GM12878 (cell line): ENCODE measurements at regions not wholly inside any gene's neighbourhood (a gene's known extent, or its start where the extent isn't known, plus 50 kb on each side); places are given as distances from the start of the nearest gene placed in this dataset.
"Not testable (repeated sequence)": the region's sequence is repeated elsewhere in the genome, so short reads cannot be mapped to it uniquely, and the experiment has no call there.

Experiments used
- ATAC-seq: fragments of 200-7000 bp; cut with Tn5 transposase; 3 replicates; pipeline ENCODE4 v1.9.1; 2020; ENCODE audit warnings: mild to moderate bottlenecking, moderate library complexity
- BruUV-seq: library from RNA; stranded (reverse); fragments of 400-500 nt; replicated peaks from 2 replicates; lab custom pipeline; 2021; lab: Mats Ljungman, UMichigan
- CTCF ChIA-PET: fragments of 300-600 bp; sonication (Branson Sonifier 250); formaldehyde crosslinking; extraction: SDS; loops from one replicate; lab custom pipeline; 2021; ENCODE audit warnings: inconsistent platforms; lab: Yijun Ruan, JAX
- POLR2A ChIA-PET: fragments of 350-600 bp; formaldehyde crosslinking; extraction: SDS; loops from one replicate; lab custom pipeline; 2021; ENCODE audit warnings: inconsistent platforms; lab: Charles Lee
- RAD21 ChIA-PET: fragments of 300-600 bp; sonication (Branson Sonifier 250); formaldehyde crosslinking; loops from one replicate; lab custom pipeline; 2023; ENCODE audit warnings: antibody characterized with exemption; ENCODE audit not compliant: unreplicated experiment; lab: Charles Lee
- SMC1A ChIA-PET: fragments of 300-600 bp; sonication (Branson Sonifier 250); formaldehyde crosslinking; loops from one replicate; lab custom pipeline; 2023; ENCODE audit not compliant: unreplicated experiment, uncharacterized antibody; lab: Charles Lee
- DNase-seq: peaks from one replicate; pipeline ENCODE4 v3.0.0-alpha.2; 2011; ENCODE audit warnings: low read depth, low spot score
- FAIRE-seq: peaks from 3 replicates; lab custom pipeline; 2011; peaks lifted over from hg19 to GRCh38; lab: Jason Lieb, UNC
- H2AFZ ChIP-seq: 2 replicates; pipeline ENCODE4 v1.6.0; 2011; ENCODE audit warnings: low read depth, low read length, control low read depth; ENCODE audit not compliant: control insufficient read depth
- H3K27ac ChIP-seq: 2 replicates; pipeline ENCODE4 v1.5.1; 2011; ENCODE audit warnings: control low read depth; ENCODE audit not compliant: control insufficient read depth, insufficient read depth
- H3K27me3 ChIP-seq, 2 experiments: replicated peaks in 1 of 2; 2 replicates each; pipeline versions ENCODE4 v1.6.0 to v1.6.1; 2011; ENCODE audit warnings: low read length in 1 of 2; ENCODE audit not compliant: control insufficient read depth in 2 of 2, insufficient read depth in 2 of 2
- H3K36me3 ChIP-seq, 2 experiments: 2 replicates each; pipeline ENCODE4 v1.5.1; 2011; ENCODE audit warnings: low read length in 1 of 2; ENCODE audit not compliant: control insufficient read depth in 2 of 2, insufficient read depth in 2 of 2
- H3K4me1 ChIP-seq: 2 replicates; pipeline ENCODE4 v1.6.1; 2011; ENCODE audit warnings: mild to moderate bottlenecking, low read length, moderate library complexity, mixed read lengths; ENCODE audit not compliant: control insufficient read depth, insufficient read depth
- H3K4me2 ChIP-seq: 2 replicates; pipeline ENCODE4 v1.6.0; 2011; ENCODE audit warnings: control low read depth; ENCODE audit not compliant: control insufficient read depth, insufficient read depth
- H3K4me3 ChIP-seq: fragments of 200-600 bp; sonication (generic); 2 replicates; pipeline ENCODE4 v1.5.1; 2016
- H3K79me2 ChIP-seq: 2 replicates; pipeline ENCODE4 v1.6.0; 2011; ENCODE audit warnings: low read length; ENCODE audit not compliant: control insufficient read depth, insufficient read depth
- H3K9ac ChIP-seq: 2 replicates; pipeline ENCODE4 v1.8.0; 2011; ENCODE audit warnings: low read length, control low read depth, mixed read lengths; ENCODE audit not compliant: control insufficient read depth, insufficient read depth
- H3K9me3 ChIP-seq: replicated peaks from 3 replicates; pipeline ENCODE4 v1.5.1; 2011; ENCODE audit warnings: mild to moderate bottlenecking, low read length; ENCODE audit not compliant: control insufficient read depth, insufficient read depth
- H4K20me1 ChIP-seq: 2 replicates; pipeline ENCODE4 v1.6.0; 2011; ENCODE audit not compliant: control insufficient read depth, insufficient read depth
- MEF2A ChIP-seq: IDR thresholded peaks from 2 replicates; pipeline ENCODE4 v1.6.1; 2011; ENCODE audit warnings: low read depth, mild to moderate bottlenecking, low read length, moderate library complexity; ENCODE audit not compliant: insufficient read depth
- WGBS: methylation state at CpG from one replicate; pipeline ENCODE4 v1.1.6; 2016; ENCODE audit warnings: low lambda C conversion rate; ENCODE audit not compliant: insufficient replicate concordance, insufficient coverage; ENCODE audit errors: missing lambda C conversion rate; 5-methylcytosine and 5-hydroxymethylcytosine counted together
- in situ Hi-C: fragments of 300-500 bp; cut with MboI; formaldehyde crosslinking; loops from 9 replicates; pipeline ENCODE4 v1.14.3; 2018; ENCODE audit warnings: mixed read lengths
- intact Hi-C: fragments of 100-400 bp; cut with micrococcal nuclease; formaldehyde crosslinking; loops from one replicate; pipeline ENCODE4 v1.14.2; 2022; ENCODE audit not compliant: unreplicated experiment
- TF ChIP-seq, protein P1 (sequence below): fragments of 450-650 bp; IDR thresholded peaks from 2 replicates; pipeline ENCODE4 v1.6.1; 2016; ENCODE audit warnings: mild to moderate bottlenecking, moderate library complexity, borderline replicate concordance

DNA sequence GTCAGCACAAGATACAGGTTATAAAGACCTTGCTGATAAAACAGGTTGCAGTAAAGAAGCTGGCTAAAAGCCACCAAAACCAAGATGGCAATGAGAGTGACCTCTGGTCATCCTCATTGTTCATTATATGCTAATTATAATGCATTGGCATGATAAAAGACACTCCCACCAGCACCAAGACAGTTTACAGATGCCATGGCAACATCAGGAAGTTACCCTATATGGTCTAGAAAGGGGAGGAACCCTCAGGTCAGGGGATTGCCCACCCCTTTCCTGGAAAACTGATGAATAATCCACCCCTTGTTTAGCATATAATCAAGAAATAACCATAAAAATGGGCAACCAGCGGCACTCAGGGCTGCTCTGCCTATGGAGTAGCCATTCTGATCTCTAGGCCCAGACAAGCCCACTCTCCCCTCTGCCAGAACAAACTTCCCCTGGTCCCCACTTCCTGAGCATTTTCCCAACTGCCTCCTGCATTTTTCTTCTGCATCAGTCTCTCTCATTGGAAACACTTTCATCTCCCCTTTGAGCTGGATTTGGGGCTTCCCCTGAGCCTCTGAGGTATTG lies 215.3 kb upstream of the SDK2 start:
- DNase-seq, H2AFZ ChIP-seq, H3K27me3 ChIP-seq, H3K4me2 ChIP-seq, H3K4me3 ChIP-seq, ATAC-seq, H4K20me1 ChIP-seq, H3K9ac ChIP-seq, FAIRE-seq, H3K36me3 ChIP-seq, H3K79me2 ChIP-seq, RAD21 ChIA-PET, in situ Hi-C loops, POLR2A ChIA-PET, H3K9me3 ChIP-seq, CTCF ChIA-PET, H3K27ac ChIP-seq, intact Hi-C loops, H3K4me1 ChIP-seq, SMC1A ChIA-PET, BruUV-seq: not testable (repeated sequence)
- WGBS: 0% methylated on average over 1 of the region's 1 CpG

DNA sequence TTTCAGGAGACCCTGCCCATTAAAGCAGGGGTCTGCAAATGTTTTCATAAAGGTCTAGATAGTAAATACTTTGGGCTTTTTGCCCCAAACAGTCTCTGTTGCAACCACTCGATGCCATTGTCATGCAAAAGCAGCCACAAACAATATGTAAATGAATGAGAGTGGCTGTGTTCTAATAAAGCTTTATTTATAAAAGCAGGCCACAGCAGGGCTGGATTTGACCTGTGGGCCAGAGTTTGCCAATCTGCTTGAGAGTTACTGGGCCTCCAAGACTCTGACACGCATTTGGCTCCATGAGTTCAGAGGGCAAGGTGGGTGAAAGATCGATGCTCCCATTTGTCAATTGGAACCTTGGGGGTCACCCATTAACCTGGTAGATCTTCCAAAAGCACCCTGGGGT lies 217.3 kb upstream of the SDK2 start:
- Histone ChIP-seq H2AFZ (no peak overlapping the region), H3K4me3 (no peak overlapping the region), H4K20me1 (no peaks in the 10 kb centered on the region), H3K27ac (no peak overlapping the region), H3K4me2 (no peak overlapping the region), H3K9me3 (no peaks in the 10 kb centered on the region), H3K4me1 (no peaks in the 10 kb centered on the region), H3K79me2 (no peaks in the 10 kb centered on the region), H3K36me3 (no peaks in the 10 kb centered on the region), H3K27me3 (no peaks in the 10 kb centered on the region), H3K9ac (no peak overlapping the region)
- no peak for DNase-seq
- no peak for ATAC-seq
- BruUV-seq: no TSS peak
- SMC1A ChIA-PET: no interaction called here
- in situ Hi-C loops: no loop called here
- POLR2A ChIA-PET: no interaction called here
- intact Hi-C loops: no loop called here
- WGBS: 7% methylated on average over 3 of the region's 3 CpGs
- CTCF ChIA-PET: no interaction called here
- no peak for TF ChIP-seq MEF2A
- TF ChIP-seq, protein P1, sequence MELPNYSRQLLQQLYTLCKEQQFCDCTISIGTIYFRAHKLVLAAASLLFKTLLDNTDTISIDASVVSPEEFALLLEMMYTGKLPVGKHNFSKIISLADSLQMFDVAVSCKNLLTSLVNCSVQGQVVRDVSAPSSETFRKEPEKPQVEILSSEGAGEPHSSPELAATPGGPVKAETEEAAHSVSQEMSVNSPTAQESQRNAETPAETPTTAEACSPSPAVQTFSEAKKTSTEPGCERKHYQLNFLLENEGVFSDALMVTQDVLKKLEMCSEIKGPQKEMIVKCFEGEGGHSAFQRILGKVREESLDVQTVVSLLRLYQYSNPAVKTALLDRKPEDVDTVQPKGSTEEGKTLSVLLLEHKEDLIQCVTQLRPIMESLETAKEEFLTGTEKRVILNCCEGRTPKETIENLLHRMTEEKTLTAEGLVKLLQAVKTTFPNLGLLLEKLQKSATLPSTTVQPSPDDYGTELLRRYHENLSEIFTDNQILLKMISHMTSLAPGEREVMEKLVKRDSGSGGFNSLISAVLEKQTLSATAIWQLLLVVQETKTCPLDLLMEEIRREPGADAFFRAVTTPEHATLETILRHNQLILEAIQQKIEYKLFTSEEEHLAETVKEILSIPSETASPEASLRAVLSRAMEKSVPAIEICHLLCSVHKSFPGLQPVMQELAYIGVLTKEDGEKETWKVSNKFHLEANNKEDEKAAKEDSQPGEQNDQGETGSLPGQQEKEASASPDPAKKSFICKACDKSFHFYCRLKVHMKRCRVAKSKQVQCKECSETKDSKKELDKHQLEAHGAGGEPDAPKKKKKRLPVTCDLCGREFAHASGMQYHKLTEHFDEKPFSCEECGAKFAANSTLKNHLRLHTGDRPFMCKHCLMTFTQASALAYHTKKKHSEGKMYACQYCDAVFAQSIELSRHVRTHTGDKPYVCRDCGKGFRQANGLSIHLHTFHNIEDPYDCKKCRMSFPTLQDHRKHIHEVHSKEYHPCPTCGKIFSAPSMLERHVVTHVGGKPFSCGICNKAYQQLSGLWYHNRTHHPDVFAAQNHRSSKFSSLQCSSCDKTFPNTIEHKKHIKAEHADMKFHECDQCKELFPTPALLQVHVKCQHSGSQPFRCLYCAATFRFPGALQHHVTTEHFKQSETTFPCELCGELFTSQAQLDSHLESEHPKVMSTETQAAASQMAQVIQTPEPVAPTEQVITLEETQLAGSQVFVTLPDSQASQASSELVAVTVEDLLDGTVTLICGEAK: peak; percentile 49; the same call in 1 of the 2 replicates
- RAD21 ChIA-PET: no interaction called here
- no peak for FAIRE-seq
